Germinal center (tissue), 1 donor: ENCODE measurements at regions not wholly inside any gene's neighbourhood (a gene's known extent, or its start where the extent isn't known, plus 50 kb on each side); places are given as distances from the start of the nearest gene placed in this dataset.
"Not testable (repeated sequence)": the region's sequence is repeated elsewhere in the genome, so short reads cannot be mapped to it uniquely, and the experiment has no call there.

Experiments used
- DNase-seq: peaks from one replicate; pipeline ENCODE4 v3.0.0; 2012; ENCODE audit warnings: mixed read lengths, low spot score

GRCh38 chr7:86372262-86372661, 271.4 kb upstream of the GRM3 start:
- DNase-seq: no peak

GRCh38 chr7:86366946-86367345, 276.8 kb upstream of the GRM3 start:
- no peak for DNase-seq

DNA sequence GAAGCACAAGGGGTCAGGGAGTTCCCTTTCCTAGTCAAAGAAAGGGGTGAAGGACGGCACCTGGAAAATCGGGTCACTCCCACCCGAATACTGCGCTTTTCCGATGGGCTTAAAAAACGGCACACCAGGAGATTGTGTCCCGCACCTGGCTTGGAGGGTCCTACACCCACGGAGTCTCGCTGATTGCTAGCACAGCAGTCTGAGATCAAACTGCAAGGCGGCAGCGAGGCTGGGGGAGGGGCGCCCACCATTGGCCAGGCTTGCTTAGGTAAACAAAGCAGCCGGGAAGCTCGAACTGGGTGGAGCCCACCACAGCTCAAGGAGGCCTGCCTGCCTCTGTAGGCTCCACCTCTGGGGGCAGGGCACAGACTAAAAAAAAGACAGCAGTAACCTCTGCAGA, 303.3 kb upstream of the GRM3 start:
- not testable (repeated sequence) for DNase-seq

DNA sequence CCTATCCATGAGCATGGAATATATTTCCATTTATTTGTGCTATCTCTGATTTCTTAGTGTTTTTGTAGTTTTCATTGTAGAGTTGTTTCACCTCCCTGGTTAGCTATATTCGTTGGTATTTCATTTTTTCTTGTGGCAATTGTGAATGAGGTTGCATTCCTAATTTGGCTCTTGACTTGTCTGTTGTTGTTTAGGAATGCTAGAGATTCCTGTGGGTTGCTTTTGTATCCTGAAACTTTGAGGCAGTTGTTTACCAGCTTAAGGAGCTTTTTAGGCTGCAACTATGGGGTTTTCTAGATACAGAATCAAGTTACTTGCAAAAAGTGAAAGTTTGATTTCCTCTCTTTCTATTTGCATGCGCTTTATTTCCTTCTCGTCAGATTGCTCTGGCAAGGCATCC, 304.7 kb upstream of the GRM3 start:
- DNase-seq: no peak

DNA sequence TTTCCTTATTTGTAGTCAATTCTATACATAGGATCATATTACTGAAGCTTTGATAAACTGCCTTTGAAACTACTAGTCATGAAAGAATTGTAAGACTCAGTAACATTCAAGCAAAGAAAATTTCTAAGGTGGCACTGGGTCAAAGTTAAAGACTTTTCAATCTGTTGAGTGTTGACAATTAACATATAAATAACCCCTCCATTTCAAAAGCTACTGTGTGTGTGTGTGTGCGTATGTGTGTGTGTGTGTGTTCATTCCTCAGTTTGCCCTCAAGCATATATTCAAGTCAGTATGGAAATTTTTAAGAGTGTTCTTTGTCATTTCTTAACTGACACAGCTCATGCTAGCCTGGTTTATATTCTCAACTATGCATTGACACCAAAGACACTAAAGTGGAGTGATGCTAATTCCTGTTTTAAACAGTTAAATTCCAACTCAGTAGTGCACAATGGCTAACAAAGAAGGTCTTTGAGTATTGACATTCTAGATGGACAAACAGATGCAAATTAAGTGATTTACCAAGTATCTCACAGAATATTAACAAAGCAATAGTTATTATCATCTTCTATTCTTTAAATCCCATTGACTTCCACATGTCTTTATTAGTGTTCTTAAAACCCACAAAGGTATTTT, 314.8 kb upstream of the GRM3 start:
- DNase-seq: no peak

- DNase-seq: no peak
These were observed 316.9 kb upstream of the GRM3 start for GRCh38 chr7:86326847-86327246.

DNA sequence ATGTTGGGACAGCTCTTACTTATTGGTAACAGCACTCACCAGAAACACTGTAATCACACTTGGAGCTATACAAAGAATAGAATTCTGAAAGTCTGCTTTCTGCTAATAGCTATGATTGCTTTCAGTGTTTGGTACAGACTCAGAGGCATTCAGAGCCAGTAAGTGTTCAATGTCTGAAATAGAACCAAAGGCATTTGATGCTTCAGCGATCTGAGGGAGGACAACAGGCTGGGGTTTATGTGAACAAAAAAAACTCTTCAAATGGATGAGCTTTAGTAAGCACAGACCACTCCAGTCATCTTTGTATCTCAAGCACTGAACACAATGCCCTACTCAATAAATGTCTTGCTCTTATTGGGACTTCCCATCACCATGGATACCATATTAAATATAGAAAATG, 322.8 kb upstream of the GRM3 start:
- DNase-seq: no peak

- DNase-seq: no peak
These were observed 323.4 kb upstream of the GRM3 start for GRCh38 chr7:86320341-86320740.

DNA sequence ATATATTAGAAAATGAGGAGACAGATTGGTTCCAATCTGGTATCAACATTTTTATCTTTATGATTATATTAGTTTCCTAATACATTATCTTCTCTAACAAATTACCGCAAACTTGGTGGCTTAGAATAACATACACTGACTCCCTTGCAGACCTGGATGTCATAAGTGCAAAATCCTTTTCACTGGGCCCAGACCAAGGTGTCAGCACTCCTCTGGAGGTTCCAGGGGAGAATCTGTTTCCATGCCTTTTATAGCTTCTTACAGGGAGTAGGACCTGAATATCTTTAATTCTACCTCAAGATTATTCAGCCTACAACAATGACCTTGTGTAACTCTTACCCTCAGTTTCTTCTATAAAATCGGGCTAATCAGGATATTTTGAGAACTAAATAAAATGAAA, 329.9 kb upstream of the GRM3 start:
- no peak for DNase-seq

DNA sequence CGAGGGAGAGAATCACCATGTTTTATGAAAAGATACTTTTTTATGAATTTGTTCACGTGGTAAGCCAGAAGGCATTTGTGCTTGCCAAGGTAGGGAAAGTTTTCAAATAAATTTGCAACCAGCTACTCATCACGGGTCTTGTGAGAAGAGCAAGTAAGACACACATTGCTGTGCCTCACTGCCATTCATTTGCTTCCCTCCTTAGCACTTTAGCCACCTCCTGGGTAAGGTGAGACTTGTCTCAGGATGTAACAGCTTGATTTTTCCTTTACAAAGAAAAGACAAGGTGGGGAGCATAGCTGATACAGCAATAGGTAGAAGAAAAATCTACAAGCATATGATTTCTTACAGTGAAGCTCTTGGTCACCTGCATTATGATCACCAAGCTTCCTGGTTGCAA, 342.4 kb upstream of the GRM3 start:
- no peak for DNase-seq

DNA sequence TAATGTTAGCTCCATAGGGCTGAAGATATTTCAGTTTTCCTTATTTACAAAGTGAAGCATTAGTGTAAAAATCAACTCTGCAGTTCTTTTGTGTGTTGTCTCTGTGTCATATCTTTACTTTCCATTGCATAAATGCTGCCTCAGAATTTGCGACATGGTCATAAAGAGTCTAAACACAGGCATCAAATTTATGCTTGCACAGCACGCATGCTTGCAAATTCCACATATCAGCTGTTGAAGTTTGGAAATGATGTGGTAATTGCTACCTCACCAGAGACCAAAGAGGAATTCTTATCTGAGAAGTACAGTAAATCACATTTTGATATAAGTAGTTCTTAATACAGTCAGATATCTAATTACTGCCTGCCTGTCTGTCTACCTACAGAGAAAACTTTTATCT, 348.2 kb upstream of the GRM3 start:
- no peak for DNase-seq

DNA sequence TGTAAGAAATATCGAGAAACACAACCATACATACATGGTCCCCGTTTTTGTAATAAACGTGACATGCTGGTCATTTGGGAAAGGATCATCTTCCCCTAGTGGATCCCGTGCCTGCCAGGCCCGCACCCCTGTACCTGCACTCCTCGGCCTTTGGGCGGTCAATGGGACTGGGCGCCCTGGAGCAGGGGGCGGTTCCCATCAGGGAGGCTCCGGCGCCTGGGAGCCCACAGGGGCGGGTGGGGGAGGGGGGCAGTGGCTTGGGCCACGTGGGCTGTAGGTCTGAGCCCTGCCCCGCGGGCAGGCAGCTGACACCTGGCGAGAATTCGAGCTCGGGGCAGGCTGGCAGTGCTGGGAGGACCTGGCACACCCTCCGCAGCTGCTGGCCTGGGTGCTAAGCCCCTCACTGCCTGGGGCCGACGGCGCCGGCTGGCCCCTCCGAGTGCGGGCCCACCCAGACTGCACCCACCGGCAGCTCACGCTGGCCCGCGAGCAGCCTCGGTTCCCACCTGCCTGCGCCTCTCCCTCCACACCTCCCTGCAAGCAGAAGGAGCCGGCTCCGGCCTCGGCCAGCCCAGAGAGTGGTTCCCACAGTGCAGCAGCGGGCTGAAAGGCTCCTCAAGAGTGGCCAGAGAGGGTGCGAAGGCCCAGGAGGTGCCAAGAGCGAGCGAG, 361.6 kb upstream of the GRM3 start:
- DNase-seq: no peak

GRCh38 chr7:86280150-86280549, 363.6 kb upstream of the GRM3 start:
- no peak for DNase-seq

DNA sequence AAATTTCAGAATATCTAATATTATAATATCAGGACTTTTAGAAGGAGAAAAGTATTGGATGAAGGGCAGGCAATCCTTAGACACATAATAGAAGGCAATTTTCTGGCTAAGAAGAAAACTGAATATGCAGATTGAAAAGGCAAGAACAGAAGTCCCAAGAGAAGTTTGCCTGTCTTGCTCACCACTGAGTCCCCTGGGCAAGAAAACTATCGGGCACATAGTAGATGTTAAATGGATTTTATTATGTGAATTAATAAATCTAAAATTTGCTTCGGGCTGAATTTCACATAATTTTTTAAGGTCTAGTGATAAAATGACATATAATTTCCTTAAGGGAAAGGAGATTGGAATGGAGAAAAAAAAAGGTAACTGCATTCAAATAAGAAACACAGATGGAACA, 380.9 kb upstream of the GRM3 start:
- no peak for DNase-seq

DNA sequence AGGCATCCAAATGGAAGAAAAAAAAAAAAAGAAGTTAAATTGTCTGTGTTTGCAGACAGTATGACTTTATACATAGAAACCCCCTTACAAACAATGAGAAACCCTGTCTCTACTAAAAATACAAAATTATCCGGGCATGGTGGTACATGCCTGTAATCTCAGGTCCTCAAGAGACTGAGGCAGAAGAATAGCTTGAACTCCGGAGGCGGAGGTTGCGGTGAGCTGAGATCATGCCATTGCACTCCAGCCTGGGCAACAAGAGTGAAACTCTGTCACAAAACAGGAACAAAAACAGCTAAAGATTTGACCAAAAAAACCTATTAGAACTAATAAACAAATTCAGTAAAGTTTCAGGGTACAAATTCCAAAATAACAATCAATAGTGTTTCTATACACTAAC, 385.8 kb upstream of the GRM3 start:
- no peak for DNase-seq

- no peak for DNase-seq
These were observed 391.3 kb upstream of the GRM3 start for GRCh38 chr7:86252406-86252805.

GRCh38 chr7:86248977-86249376, 394.7 kb upstream of the GRM3 start:
- no peak for DNase-seq

DNA sequence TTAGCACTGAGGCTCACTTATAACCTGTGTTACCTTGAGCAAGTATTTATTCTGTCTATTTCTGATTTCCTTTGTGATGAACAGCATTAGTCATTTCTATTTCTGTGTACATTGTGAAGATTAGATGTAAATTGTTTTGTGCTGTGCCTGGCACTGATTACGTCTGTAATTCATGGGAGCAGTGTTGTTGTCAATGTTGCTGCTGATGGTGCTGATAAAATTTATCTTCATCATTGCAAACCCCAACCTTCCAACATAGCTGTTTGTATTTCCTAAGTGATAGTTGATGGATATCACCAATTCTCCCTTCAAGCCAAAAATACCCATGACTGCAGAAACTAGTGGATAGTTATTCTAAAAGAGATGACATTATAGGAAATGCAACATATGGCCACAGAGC, 400.5 kb upstream of the GRM3 start:
- DNase-seq: no peak

GRCh38 chr7:86226191-86226590, 417.5 kb upstream of the GRM3 start:
- no peak for DNase-seq

DNA sequence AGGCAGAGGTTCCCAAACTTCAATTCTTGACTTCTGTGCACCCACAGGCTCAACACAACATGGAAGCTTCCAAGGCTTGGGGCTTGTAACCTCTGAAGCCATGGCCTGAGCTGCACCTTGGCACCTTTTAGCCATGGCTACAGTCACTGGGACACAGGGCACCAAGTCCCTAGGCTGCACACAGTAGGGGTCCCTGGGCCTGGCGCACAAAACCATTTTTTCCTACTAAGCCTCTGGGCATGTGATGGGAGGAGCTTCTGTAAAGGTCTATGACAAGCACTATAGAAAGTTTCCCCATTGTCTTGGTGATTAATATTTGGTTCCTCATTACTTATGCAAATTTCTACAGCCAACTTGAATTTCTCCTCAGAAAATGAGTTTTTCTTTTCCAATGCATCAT, 420.9 kb upstream of the GRM3 start:
- DNase-seq: no peak

DNA sequence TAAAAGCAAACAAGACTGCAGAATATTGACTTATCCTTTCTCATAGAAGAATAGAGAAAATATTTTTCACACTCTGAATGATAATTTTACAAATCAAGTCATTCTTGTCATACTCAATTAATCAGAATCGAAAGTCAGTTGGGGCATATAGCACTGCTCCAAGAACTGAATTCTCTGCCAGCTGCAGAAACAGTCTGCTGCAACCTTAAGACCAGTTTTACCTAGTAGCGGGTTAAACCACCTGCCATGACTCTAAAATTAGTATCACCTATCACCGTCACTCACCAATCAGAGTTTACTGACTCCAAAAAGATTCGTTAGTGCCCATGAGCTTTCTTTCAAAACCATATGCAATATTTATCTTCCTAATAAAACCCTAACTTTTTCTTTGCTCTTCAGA, 429.0 kb upstream of the GRM3 start:
- DNase-seq: no peak

DNA sequence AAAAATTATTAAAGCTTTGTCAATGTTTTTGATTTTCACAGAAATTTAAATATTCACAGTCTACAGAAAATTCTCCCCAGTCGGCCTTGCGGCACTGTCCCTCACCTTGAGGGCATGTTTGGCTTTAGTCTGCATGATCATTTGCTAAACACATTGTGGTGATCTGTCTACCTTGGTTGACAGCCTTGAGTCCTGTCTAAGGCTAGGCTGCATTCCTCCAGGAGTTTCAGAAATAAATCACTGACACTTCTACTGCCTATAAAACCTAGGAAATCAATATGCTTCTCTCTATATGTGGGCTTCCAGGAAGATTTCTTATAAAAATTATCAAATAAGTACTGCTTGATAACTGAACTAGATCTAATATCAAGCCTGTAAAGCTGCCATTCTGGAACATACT, 430.7 kb upstream of the GRM3 start:
- DNase-seq: no peak

DNA sequence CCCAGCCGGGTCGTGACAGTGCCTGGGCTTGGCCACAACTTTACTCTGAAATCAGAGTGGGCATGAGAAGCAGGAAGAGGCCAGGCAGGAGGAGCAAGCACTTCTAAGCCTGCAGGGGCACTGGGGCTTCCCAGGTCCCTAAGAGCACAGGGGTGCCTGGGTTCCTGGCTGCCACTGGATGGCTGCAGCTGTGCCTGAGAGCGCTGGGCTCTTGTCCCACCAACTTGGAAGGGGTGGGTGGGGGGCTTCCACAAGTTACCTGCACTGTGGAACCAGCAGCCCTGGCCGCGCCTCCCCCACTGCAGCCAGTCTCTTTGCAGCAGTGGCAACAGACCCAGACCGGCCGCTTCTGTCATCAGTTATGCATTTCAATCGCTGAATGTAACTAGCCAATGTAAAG, 434.7 kb upstream of the GRM3 start:
- DNase-seq: no peak

- DNase-seq: no peak
These were observed 436.0 kb upstream of the GRM3 start for GRCh38 chr7:86207740-86208139.
